ENCODE measurements at regions not wholly inside any gene's neighbourhood (a gene's known extent, or its start where the extent isn't known, plus 50 kb on each side); places are given as distances from the start of the nearest gene placed in this dataset.
A peak's percentile ranks its signal among the peaks of the same experiment; 100 is the strongest.

DNA sequence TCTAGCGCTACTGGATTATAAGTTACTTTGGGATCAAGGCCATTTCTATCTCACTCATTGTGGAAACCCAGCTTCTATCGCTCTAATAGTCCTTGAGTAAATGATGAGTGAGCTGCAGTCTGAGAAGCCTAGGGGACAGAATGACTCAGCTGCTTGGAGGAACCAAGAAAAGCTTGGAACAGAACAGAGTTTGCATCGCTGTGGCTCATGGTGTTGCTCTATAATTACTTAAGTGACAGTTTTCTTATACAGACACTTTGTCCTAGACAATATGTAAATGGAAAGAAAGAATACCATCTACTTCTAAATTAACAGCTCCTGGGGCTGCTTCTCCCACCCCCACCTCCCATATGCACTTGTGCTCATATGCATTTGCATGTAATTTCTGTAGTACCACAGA is 156.9 kb downstream of the SLIT2 start:
- no peak for DNase-seq

DNA sequence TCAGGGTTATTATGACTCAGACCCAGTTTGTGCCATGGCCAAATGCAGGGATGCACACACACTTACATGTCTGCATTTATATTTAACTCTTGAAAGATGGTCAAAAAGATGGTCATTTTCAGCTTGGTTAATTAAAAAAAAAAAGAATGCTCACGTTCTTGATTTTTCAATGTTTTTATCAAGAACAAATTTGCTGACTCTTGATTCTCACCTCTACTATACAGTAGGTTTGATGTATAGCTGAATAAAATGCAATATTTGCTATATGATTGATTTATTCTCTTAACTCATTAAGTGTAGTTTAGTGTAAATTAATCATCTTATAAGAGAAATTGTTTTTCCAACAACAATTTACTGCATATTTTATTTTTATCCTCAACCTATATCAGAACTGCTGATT is 160.4 kb downstream of the SLIT2 start:
- DNase-seq: no peak

DNA sequence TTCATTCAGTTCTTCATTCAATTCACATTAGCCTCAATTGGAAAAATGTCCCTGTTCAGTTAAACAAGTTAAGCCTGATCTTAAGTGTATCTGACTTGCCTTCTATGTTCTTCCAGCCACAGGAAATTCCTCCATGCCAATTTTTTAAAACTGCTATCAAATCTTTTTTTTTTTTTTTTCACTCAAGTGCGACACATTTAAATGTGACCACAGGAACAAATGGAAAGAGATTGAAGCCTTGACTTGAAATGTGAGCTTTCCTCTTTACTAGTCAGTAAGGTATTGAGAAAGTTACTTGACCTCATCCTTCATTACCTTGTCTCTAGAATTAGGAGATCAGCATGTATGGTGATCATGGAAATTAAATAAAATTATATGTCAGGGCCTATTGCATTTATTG is 165.1 kb downstream of the SLIT2 start:
- DNase-seq: no peak

DNA sequence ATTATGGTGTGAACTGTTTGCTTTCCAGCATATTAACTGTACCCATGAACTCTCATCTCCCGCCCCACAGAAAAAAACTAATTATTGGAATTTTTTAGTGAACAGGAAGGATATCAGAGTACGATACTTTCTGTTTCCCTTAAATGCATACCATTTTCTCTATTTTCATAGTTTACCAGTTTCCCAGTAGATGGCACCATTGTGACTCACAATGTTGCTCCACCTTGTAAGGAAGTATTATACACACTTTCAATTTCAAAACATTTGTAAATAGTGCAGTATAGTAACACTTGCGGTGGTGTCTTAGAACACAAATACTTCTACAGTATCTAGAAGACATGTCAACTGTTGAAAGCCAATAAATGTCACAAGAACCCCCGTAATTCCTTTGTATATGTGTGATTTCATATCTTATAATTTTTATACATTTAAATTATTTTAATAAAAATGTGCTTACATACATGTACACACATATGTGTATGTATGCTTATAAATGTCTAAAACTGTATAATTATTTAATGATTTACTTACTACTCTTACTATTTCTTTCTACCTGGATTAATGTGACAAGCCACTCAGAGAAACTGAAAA is 167.3 kb downstream of the SLIT2 start:
- peak; percentile 70 for DNase-seq

DNA sequence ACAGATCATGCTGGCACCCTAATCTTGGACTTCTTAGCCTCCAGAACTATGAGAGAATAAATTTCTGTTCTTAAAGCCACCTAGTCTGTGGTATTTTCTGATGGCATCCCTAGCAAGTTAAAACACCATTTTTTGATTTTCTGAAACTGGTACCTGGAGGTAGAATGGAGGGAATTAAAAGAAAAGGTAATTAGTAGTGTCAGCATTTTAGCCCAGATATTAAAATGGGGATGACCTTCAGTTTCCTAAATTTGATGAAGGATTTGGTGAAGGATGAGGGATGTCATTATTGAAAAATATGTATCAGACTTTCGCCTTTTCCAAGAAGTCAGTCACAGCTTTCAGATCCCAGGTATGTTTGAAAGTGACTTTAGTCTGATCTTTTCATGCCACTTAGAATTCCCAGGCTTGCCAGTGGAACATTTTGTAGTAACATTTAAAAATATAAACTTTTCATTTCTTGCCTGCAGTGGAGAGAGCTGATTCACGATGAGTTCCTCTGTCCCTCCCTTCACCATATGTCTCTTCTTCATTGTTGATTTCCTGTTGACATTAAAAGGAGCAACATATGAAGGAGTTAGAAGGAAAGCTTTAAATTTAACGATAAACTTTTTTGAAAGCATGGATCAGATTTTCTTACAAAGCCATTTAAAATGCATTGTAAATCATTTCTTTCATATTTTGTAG is 169.4 kb downstream of the SLIT2 start:
- DNase-seq: no peak

DNA sequence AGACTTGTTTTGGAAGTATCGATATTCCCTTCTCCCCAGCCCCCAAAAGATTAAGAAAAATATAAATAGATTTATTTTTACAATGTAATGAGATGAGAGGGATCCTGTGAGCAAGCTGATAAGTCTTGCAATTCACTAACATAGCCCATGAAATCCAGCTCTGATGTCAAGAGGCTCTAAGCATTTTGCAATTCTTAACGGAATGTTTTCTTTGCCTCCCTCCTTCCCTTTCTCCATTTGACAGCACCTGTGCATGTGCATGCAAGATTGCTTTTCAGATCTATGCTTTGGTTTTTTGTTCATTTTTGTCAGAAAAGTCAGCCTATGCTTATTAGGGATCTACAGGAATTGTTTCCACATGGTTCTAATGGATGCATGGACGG is 169.9 kb downstream of the SLIT2 start:
- DNase-seq: no peak

DNA sequence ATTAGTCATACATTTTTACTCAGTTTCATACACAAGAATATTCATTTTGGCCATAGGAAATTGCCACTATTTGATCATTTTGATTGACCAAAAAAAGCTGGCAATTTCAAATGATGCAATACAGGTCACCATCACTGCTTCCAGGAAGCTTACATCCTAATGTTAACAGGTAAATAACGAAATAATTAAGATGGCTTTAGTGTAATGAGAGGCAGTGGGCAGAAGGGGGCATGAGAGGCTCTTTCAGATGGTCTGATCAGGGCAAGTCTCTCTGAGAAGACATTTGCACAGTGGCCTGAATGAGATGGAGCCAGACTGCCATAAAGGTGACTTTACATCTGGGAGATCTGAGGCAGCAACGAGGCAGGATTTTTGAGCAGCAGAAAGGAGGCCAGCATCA is 170.7 kb downstream of the SLIT2 start:
- peak; percentile 42 for DNase-seq

DNA sequence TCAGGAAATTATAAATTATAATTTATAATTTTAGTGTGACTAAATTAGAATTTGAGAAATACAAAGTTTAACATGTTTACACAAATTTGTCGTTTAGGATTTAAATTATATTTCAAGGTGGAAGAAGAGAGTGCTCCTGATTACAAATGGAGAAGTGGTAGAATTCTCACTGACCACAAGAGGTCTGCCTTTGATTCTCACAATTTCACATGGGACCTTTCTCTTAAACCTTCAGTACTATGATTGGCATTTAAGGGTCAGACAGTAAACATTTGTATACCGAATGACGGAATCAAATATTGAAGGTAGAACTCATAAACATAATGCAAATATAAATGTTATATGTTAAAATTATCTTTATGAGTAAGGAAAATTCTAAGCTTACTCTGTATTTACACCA is 171.7 kb downstream of the SLIT2 start:
- DNase-seq: no peak

DNA sequence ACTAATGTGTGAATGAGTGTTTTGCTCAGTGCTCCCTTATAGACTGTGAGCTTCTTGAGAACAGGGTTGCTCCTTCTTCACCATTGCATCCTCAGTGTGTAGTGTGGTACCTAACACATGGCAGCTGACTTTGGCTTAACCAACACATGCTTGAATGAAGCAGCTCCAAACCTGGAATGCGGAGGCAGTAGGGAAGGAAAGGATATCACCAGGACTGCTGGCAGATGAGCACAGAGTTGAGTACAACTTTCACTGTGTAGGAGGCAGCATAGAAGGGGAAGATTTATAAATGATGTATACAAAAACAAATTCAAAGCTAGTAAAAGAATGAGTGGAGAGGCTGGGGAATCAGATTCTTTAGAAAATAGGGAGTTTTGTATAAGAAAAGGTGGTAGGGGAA is 174.3 kb downstream of the SLIT2 start:
- no peak for DNase-seq

DNA sequence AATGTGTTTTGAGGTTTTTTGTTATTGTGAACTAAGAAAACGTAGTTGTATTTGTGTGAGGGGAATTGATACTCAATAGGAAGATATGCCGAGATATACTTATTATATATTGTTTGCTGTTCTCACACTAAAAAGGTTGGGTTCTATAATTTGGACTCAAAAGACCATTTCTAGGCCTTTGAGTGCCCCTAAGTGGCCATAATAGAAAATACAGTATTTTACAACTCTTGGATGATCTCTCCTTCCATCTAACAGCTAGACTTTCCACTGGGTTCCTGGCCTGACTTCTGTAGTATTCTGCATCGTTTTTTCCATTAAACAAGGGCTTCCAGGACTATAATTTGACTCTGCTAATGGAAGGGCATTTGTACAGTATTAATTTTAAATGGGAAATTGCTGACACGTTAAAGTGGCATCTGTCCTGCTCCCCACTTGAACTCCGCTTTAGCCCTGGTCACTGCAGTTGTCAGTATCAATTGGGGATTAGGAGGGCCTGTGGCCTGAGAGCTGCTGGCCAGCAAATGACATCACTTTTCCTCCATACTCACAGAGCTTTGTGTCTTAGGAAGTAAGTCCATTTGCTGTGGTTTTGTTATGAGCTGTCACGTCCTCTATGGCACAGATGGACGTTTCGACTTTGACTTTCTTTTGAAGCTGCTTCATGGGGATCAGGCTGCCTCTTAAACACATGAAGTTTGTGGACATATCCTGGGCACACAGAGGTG is 176.9 kb downstream of the SLIT2 start:
- no peak for DNase-seq

DNA sequence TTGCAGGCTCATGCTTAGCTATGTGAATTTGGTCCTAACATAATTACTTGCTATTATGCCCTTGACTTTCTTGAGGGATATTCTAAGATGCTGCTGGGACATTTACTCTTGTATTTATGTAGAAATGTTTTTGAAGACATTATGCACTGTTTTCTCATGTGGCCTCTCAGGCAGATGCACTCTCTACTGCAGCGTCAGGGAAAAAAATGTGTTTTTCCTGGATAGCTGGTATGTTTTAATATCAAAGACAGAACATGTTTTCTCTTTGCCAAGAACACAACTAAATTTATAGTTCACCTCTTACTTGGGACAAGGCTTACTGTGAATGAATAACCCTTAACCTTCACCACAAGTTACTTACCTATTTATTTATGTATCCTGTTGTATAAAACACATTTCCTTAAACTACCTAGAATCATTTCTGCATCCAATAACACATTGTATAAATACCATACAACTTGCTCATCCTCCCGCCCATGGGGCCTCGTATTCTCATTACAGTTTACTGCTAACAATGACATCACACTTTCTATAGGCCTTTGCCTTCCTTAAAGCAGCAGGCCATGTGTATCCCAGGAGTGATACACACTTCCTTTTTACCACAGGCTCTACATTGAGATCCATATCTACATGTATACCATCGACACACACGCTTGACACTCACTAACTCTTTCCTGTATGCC is 178.7 kb downstream of the SLIT2 start:
- peak; percentile 76 for DNase-seq

DNA sequence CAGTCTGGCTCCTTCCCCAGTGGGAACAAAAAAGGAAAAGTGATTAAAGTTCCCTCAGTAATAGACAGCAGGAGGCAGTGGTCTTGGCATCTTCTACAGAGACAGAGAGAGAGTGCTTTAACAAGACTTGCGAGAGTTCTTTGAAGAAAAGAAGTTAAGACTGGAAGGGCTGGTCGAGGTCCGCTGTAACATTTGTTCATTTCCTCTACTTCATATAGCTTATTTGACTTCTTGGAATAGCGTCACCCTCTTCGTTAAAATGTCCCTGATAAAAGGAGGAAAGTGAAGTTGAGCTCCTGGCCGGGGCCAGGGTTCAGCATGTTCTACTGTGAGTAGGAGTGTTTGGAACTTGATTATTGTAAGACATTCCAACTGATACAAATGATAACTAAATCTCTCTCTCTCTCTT is 179.8 kb downstream of the SLIT2 start:
- no peak for DNase-seq

DNA sequence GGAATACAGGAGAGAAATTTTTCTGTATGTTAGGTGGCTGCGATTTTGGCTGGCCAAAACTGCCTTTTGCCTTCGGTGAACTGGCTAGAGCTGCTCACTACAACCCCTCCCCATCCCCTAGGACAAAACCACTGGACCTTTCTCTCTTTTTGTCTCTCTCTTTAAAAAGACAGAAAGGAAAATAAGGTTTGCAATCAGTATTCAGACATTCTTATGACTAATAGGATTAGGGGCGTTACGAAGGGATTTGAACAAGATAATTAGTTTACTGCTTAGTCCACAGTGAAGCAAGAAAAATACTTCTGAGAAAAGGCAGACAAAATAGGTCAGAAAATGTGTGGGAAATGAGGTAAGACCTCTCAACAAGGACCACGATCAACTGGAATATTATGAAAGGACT is 180.4 kb downstream of the SLIT2 start:
- no peak for DNase-seq

DNA sequence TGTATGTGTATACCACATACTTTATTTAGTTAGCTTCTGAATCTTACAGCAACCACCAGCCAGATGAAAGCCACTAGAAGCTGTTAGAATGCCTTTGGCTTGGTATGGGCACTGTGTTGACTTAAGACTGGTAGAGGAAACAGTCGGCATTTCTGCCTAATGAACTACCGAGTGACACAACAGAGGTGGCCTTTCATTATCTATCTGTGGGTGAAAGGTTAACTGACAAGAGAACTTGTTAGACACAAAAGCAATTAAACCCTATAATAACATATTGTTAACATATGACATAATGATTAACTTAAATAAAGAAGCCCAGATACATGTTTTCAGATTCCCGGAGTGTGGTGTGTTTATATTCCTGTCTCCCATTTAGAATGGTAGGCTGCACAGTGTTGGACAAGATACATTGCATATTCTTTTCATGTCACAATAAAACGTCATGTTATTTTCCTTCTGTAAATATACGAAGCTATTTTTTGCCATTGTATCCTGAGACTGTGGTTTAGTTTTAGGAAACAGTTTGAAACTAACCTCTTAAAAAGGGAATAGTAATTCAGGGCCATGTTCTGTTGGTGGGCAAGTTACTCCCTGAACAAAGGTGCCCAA is 181.5 kb downstream of the SLIT2 start:
- no peak for DNase-seq

DNA sequence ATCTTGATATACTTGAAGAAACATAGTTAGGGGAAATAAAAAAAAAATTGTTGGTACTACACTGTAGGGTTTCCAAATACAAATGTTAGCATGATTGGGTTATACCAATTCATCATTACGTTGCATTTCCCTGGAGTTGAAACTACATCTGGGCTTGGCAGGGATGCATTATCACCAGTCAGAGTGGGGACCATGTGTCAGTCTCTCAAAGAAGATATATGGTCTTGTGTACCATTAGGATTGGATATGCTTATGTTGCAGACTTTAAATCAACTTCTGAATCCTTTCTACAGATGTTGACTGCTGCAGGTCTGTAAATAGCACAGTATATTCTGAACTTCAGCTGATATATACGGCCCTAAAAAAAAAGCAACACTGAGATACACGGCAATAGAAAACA is 188.5 kb downstream of the SLIT2 start:
- DNase-seq: no peak

DNA sequence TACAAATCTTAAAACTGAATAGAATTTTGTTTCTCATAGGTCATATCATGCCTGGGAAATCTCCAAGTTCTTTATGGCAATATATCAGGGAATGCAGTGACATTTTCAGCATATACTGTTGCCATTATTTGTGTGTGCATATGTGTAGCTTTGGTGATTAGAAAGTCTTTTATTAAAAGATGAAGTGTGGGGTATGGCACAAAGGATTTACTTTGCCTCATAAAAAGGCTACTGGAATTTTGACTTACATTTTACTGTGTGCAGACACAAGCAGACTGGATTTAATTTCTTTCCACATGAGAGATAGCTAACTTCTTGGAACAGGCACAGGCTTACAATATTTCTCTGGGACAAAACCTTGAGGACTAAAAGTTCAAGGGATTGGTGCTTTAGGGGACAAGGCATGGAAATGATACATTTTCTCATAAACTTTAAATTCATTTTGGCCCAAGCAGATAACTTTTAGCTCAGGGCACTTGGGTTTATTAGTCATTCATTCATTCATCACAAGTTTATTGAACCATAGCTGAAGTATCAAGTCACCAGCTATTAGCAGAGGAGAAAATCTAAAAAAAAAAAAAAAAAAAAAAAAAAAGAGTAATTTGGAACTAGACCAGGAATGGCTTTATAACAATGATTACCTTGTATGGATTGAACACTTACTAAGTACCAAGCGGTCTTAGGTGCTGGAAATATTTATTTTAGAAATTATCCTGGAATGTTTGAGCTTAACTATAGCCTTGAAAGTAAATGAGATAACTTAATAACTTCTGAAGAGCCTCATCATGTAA is 191.5 kb downstream of the SLIT2 start:
- DNase-seq: no peak

DNA sequence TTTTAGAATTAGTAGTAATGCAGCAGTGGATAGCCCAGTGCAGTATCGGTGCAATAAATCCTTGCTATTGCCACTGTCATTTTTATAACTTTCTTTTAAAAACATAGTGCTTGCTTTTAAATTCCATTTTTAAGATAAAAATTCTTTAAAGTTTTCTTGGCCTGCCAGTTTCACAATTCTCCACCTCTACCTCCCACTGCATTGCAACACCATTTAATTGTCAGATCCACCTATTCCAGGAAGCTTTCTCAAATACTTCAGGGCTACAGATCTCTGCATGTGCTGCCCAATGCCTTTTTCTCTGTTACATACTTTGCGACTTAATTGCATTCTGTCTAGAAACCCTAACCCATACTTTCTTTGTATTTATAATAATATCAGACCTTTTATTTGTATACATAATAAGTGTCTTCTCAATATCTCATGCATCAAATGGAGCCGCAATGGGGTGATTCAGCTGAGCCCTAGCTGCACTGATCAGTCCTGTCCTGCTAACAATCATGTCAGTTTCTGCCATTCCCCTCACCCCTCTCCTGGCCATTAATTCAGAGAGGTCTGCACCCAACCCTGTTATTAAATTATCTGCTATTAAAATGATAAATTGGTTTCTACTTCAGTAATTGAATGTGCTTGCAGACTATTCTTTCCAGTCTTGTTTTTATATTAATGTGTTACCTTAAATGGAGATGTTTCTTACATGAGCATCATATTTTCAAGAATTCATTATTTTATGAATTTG is 193.1 kb downstream of the SLIT2 start:
- no peak for DNase-seq

DNA sequence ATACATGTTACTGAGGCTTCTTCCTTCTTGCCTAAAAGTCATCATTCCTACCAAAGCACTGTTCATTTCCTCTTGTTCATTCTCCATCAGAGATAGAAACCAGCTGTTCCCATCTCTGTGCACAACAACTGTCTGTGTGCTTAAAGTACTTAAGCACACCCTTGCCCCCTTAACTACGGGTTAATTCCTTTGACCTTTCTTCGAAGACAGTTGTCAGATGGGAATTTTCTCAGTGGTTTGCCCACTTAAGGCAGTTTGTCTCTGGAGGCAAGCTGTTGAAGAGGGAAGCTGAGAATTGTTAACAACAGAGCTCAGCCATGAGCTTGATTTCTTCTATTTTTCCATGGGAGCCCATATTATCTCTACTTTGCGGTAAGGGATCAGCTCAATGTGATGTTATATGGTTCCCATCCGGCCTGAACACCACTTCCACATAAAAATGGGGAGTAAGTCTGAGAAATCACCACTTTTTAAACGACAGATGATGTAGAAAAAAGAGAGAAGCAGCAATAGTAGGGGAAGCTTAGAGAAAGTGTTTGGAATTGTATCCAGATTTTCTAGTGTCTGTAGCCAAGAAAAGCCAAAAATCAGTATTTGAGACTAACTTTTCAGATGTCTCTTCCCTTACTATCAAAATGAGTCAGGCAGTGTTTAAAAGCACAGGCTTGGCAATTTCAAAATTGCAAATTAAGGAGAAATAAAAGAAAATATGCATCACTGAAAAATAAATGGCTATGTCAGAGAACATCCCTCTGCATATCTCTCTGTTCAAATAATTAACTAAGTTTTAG is 194.4 kb downstream of the SLIT2 start:
- no peak for DNase-seq

DNA sequence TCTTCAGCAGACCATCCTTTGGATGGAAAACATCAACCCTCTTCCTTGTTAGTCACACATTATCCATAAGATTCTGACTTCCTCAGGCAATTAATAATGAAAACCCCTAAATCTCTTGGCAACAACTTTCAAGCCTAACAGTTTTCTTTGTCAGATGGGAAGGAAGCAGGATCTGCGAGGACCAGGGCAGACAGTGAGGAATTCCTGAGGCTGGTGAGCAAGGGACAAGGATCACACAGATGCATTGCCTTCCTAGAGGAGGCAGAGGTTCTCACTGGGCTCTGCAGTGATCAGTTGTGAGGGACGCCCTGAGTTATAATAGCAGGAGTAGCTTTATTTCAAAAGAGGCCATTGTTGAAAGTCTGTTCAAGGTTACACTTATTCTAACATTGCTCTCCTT is 195.4 kb downstream of the SLIT2 start:
- no peak for DNase-seq

DNA sequence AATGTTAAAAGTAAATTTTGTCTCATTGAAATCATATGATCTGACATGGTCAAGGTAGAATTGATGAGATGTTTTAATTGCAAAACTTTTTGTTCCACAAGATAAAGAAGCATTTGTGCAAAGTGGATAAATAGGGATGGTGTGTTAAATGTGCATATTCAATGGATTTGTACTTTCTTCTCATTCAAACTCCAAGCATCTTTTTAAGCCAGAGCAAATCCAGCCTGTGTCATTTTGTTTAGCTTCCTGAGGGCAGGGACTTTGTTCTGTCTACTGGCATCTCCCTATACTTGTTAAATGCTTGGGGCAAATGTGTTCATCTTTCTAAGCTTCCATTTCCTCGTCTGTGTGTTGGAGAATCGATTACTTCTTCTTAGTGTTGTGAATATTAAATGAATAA is 200.3 kb downstream of the SLIT2 start:
- DNase-seq: no peak

DNA sequence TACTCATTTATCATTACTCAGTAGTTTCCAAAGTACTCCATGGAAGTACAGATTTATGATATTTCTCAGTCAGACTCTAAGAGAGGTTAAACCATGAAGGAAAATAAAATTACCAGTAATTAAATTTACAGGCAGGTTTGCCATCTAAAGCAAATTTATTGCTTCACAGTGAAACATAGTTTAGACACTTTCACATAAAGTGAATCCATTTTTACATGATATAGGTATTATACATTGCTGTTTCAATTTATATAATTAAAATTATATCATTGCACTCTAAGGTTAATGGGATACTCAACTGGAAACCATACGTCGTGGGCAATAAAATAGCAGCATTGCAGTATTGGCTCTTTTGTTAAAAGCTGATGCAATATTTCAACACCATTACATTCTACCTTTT is 202.8 kb downstream of the SLIT2 start:
- DNase-seq: no peak
